DMS153 (cell line): ENCODE measurements at regions not wholly inside any gene's neighbourhood (a gene's known extent, or its start where the extent isn't known, plus 50 kb on each side); places are given as distances from the start of the nearest gene placed in this dataset.
A peak's percentile ranks its signal among the peaks of the same experiment; 100 is the strongest.

Source experiments
- DNase-seq: peaks from one replicate; lab custom pipeline; 2025; lab: John Stamatoyannopoulos, UW

GRCh38 chr17:79395066-79395465, 215.8 kb downstream of the RBFOX3 start:
- DNase-seq = no peak

- DNase-seq = peak; percentile 27
These were observed 217.3 kb downstream of the RBFOX3 start for GRCh38 chr17:79393358-79394052.

GRCh38 chr17:79392598-79392997, 218.3 kb downstream of the RBFOX3 start:
- no peak for DNase-seq

- DNase-seq = peak; percentile 8
These were observed 219.2 kb downstream of the RBFOX3 start for GRCh38 chr17:79391376-79392233.

- no peak for DNase-seq
These were observed 221.0 kb downstream of the RBFOX3 start for GRCh38 chr17:79389896-79390295.

- DNase-seq = no peak
These were observed 222.1 kb downstream of the RBFOX3 start for GRCh38 chr17:79388556-79389295.

GRCh38 chr17:79387783-79388182, 223.1 kb downstream of the RBFOX3 start:
- DNase-seq = no peak

GRCh38 chr17:79385962-79386563, 224.8 kb downstream of the RBFOX3 start:
- DNase-seq = no peak

- no peak for DNase-seq
These were observed 228.5 kb downstream of the RBFOX3 start for GRCh38 chr17:79382313-79382712.

GRCh38 chr17:79379700-79380445, 231.0 kb downstream of the RBFOX3 start:
- no peak for DNase-seq

GRCh38 chr17:79377230-79377786, 233.5 kb downstream of the RBFOX3 start:
- no peak for DNase-seq

GRCh38 chr17:79374807-79375206, 236.0 kb downstream of the RBFOX3 start:
- no peak for DNase-seq

GRCh38 chr17:79374087-79374689, 236.7 kb downstream of the RBFOX3 start:
- DNase-seq = no peak

GRCh38 chr17:79372470-79373238, 238.2 kb downstream of the RBFOX3 start:
- DNase-seq = no peak

- DNase-seq = no peak
These were observed 238.9 kb downstream of the RBFOX3 start for GRCh38 chr17:79371984-79372383.

- DNase-seq = no peak
These were observed 240.3 kb downstream of the RBFOX3 start for GRCh38 chr17:79370594-79370993.

GRCh38 chr17:79370126-79370525, 240.7 kb downstream of the RBFOX3 start:
- no peak for DNase-seq

GRCh38 chr17:79369532-79369931, 241.3 kb downstream of the RBFOX3 start:
- DNase-seq = no peak

- no peak for DNase-seq
These were observed 241.8 kb downstream of the RBFOX3 start for GRCh38 chr17:79369001-79369400.

- no peak for DNase-seq
These were observed 242.3 kb downstream of the RBFOX3 start for GRCh38 chr17:79368521-79368920.
